Esophagus muscularis mucosa (tissue), 4 donors: ENCODE measurements at regions not wholly inside any gene's neighbourhood (a gene's known extent, or its start where the extent isn't known, plus 50 kb on each side); places are given as distances from the start of the nearest gene placed in this dataset.

ENCODE experiments used
- EP300 ChIP-seq: sonication (generic); formaldehyde crosslinking; IDR thresholded peaks from one replicate; pipeline ENCODE4 v1.6.1; 2017; ENCODE audit warnings: antibody characterized with exemption
- POLR2A ChIP-seq: fragments of 450-650 bp; IDR thresholded peaks from one replicate; pipeline ENCODE4 v1.6.1; 2017; ENCODE audit warnings: antibody characterized with exemption, moderate library complexity, mild to moderate bottlenecking, low read depth
- POLR2AphosphoS5 ChIP-seq, 2 donors: sonication (generic); formaldehyde crosslinking; IDR thresholded peaks; one replicate each; pipeline ENCODE4 v1.6.1; 2017; ENCODE audit warnings: antibody characterized with exemption in 2 of 2
- TF ChIP-seq, protein P1 (sequence below), 3 experiments: fragments of 200-600 bp in 2 of 3; fragments of 450-650 bp in 1 of 3; sonication (generic) in 2 of 3; IDR thresholded peaks; one replicate each; pipeline ENCODE4 v1.5.1; 2017 to 2019; ENCODE audit warnings: antibody characterized with exemption in 3 of 3, mild to moderate bottlenecking in 2 of 3, moderate library complexity in 1 of 3

DNA sequence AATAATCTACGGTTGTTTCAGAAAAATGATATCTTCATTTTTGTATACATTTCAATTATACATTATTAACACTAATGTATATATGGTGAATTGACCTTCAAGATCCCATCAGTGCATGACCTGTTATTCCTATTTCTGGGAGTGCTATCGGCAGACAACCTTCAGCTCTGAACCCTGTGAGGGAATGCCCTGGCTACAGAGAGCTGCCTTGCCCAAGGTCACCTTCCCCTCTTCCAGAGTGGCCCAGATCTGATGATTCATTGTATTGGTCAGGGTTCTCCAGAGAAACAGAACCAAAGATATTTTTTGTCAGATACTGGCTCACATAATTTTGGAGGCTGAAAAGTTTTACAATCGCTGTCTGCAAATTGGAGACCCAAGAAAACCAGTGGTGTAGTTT, 235.5 kb downstream of the ZNF92 start:
- TF ChIP-seq, protein P1, sequence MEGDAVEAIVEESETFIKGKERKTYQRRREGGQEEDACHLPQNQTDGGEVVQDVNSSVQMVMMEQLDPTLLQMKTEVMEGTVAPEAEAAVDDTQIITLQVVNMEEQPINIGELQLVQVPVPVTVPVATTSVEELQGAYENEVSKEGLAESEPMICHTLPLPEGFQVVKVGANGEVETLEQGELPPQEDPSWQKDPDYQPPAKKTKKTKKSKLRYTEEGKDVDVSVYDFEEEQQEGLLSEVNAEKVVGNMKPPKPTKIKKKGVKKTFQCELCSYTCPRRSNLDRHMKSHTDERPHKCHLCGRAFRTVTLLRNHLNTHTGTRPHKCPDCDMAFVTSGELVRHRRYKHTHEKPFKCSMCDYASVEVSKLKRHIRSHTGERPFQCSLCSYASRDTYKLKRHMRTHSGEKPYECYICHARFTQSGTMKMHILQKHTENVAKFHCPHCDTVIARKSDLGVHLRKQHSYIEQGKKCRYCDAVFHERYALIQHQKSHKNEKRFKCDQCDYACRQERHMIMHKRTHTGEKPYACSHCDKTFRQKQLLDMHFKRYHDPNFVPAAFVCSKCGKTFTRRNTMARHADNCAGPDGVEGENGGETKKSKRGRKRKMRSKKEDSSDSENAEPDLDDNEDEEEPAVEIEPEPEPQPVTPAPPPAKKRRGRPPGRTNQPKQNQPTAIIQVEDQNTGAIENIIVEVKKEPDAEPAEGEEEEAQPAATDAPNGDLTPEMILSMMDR (IDR thresholded peaks at IDR 0.05) = no peak
- no peak for TF ChIP-seq POLR2AphosphoS5 (IDR thresholded peaks at IDR 0.05)
- TF ChIP-seq POLR2A = no peak
- TF ChIP-seq EP300 = no peak
